ENCODE measurements at regions not wholly inside any gene's neighbourhood (a gene's known extent, or its start where the extent isn't known, plus 50 kb on each side); places are given as distances from the start of the nearest gene placed in this dataset.

DNA sequence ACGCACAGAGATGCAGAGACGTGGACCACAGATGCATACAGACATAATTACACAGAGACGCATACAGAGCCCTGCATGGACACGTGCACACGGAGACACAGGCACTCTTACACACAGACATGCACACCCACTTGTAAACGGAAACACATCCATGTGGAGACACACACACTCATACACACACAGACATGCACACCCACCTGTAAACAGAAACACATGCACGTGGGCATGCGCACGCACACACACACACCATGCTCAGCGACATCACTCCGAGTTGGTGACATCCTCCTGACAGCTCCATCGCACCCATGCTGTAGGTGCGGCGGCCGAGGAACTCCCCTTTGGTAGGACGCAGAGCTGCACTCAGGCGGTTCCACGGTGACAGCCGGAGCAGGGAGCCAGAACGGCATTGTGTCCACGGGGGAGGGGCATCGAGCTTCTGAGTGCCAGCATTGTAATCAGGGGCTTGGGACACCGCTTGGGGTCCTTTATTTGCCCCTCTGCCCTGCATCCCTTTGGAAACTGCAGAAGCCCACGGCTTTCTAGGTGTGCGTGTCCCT is 233.5 kb downstream of the RBFOX3 start:
- no peak for DNase-seq

DNA sequence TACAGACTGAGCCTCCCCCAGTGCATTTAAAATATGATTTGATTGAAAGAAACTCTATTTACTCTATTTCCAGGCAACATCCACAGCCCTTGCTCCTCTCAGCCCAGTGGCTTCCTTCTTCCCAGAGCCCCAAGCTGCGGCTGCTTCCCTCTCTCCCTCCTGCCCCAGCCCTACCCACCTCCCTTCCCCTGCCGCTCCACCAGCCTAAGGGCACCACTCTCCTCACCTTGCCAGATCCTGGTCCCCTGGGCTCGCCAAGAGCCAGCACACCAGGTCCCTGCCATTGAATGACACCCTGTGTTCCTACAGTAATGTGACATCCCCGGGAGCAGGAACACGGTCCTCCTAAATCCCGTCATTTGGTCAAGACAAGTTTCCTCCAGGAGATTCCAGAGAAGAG is 236.0 kb downstream of the RBFOX3 start:
- DNase-seq: no peak

DNA sequence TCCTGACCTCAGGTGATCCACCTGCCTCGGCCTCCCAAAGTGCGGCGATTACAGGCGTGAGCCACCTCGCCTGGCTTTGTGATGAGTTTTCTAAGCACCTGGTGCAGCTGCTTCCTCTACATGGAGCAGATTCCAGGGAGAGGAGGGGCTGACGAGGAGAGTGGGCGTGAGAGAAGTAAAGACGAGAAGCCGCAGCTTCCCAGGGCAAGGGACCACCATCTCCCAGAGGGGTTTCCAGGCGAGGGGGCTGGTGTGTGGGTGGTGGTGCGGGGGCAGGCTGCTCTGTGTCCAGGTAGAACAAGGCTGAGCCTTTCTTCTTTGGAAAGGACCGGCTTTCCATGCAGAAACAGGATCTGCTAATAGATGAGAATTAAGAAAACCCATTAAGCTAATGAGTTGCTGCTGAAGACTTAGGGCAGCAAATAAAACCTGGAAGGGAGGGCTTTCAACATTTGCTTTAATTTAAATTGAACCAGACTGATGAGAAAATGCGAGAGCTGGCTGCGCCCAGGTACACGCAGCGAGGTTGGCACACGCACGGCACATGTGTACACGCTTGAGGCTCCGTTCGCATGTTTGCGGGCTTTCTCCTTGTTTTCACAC is 236.7 kb downstream of the RBFOX3 start:
- DNase-seq: no peak

DNA sequence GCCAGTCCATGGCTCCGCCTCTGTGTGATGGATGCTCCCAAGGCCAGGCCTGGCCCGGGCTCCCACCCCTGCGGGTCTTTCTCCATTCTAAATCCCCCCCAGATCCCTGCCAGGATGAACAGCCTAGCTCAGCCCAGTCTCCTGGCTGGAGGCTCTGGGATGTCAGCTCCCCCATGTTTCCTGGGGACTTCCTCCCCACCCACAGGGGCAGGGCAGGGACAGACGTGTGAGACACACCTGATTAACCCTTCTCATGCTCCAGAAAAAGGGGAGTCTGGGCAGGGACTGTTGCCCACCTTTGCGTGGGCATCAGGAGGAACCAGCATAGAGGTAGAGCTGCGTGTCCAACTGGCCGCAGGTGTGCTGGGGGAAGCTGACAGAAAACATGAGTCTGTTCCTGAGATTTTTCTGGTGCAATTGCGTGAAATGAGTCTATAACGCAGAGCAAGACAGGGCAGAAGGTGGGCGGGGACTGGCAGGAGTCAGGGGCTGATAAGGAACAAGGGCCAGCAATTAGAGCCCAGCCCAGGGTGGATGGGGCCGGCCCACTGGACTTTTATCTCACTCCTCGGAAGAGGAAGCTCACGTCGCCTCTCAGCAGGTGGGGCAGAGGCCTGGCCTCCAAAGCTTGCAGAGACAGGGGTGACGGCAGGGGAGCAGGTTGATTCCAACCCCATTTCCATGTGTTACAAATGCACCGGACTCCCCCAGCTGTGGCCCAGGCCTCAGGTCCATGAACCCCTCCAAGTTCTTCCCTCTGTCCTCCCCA is 238.2 kb downstream of the RBFOX3 start:
- no peak for DNase-seq

DNA sequence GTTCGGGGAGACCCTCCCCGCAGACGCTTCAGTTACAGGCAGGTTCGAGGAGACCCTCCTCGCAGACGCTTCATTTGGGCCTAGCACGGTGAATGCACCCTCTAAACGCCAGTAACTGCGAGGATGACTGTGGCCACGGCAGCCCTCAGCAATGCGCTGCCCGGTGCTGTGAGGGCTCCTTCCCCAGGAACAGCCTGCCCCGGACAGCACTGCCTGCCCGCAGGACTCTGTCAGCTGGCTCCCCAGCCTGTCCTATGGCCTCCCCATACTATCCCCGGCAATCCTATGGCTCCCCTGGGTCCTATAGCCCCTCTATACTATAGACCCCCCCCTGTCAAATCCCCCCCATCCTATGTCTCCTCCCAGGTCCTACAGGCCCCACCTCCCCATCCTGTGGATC is 238.9 kb downstream of the RBFOX3 start:
- no peak for DNase-seq

DNA sequence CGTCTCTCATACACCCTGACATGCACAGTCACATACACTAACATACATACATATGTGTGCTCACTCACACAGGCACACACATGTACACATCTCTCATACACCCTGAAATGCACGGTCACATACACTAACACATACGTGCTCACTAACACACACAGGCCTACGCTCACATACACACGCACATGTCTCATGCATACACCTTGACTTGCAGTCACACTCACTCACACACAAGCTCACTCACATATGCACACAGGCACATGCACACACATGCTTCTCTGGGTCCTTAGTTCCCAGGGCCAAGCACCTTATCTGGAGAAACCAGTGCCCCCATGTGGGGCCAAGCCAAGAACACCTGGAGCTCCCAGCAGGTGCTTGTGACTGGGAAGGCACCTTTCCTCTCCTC is 240.3 kb downstream of the RBFOX3 start:
- DNase-seq: no peak

DNA sequence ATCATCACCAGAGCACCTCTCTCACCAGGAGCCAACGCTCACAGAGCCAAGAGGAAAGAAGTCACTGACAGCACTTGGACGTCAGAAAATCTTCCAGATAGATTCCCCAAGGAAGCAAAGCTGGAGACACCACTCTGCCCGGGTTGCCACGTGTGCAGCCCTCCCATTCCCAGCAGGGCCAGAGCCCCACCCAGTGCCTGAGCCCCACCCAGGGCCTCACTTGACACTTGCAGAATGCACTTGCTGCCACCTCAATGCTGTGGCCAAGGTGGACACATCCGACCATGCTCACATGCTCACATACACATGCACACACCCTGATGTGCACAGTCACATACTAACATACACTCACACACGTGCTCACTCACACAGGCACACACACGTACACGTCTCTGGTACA is 240.7 kb downstream of the RBFOX3 start:
- DNase-seq: no peak

DNA sequence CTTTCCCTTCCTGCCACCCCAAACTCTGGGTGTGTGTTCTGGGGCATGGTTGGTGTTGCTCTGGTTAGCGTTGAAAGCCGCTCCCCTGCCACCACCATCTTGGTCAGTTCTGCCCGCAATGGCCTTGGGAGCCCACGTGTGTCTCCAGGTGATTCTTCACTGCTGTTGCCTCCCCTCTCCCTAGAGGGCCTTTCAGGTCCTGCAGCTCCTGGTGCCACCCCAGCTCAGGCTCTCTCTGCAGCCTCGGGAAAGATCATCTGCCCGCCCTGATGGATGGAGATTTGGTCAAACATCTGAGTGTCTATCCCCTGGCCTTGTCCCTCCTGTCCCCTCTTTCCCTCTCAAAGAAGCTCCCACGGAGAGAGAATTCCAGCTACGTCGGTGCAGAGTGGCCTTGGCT is 241.3 kb downstream of the RBFOX3 start:
- no peak for DNase-seq

DNA sequence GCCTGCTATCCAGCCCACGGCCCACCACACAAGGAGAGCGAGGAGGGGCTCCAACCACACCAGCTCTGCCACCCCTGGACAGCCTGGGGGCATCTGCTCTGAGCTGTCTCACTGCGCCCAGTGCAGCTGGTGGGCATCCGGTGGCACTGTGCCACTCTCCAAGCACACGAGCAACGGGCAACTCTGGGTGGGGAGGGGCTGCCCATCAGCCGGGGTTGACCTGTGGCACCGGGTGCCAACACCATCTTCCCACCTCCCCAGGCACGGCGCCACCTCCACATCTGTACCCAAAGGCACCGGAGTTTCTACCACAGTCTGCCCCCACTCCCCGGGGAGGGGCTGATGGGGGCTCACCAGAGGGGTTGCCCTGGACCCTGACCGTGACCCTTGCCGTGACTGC is 241.8 kb downstream of the RBFOX3 start:
- no peak for DNase-seq

DNA sequence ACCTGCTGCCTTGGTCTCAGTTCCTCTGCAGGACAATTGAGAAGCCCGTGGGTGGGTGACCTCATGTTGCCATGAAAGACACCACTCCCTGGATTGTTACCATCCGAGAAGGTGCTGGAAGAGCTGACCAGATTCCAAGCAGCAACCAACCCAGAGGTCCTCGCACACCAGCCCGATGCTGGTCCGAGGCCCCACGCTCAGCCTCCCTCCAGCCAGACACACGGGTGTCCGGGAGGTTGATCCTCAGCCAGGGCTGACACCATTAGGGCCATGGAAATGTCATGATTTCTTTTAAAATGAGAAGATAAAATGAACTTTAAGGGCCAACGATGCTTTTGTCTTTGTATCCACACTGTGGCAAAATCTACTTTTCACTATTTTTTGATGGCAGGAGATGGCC is 242.3 kb downstream of the RBFOX3 start:
- no peak for DNase-seq

DNA sequence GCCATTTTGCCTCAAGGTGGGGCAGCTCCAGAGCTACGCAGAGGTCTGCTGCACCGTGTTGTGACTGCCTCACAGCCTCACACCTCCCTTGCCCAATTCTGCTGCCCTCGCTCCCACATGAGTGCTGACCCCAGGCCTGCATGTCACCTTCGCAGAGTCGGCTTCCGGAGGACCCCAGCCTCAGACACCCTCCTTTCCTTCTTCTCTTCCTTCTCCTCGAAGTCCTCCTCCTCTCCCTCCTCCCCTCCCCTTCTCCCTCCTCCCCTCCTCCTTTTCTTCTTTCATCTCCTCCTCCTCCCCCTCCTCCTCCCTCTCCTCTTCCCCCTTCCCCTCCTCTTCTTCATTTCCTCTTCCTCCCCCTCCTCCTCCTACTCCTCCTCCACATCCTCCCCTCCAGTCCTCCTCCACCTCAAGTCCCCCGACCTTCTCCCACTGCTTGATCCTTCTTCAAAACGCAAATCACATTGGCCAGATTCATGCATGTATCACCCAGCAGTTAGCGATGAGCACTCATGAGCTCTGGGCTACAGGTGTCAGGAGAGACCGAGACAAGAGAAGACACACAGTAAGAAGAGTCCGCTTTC is 243.8 kb downstream of the RBFOX3 start:
- DNase-seq: no peak

DNA sequence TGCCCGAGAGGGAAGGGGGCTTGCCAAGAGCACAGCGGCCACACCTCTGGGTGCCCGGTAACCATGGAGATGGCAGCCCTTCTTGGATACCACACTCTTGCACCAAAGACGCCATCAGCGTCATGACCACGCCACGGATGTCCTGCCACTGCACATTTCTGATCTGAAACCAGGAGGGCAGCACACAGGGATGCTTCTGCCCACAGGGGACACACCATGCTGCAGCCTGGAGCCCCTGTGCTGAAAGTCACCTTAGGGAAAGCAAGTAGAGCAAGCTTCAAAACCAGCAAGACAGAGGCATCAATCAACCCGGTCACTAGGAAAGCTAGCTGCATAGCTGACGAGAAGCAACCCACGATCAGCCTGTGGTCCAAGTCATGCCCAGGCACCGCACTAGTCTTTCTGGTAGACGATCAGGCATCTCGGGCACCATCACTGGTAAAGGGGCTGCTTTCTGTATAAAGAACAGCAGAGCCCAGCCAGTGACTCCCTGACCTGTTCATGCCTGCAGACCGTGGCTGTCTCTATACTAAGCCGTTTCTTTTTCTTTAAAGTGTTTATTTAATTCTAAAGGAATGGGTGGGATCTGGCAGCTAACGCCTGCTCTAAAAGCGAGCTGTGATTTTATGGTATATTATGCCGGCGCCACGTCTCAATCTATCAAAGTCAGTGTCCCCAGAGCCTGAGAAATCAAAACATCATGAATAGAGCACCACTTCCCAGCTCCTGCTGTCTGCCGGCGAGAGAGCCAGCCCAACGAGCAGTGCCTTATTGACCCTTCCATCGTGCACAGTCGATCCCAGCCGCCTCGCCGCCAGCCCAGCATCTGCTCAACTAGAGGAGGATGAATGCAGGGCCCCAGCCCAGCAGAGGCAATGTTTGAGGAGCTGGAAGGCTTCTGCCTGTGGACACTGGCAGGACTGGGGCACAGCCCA is 244.7 kb downstream of the RBFOX3 start:
- DNase-seq: peak in 1 of 58 donors; percentile 21

DNA sequence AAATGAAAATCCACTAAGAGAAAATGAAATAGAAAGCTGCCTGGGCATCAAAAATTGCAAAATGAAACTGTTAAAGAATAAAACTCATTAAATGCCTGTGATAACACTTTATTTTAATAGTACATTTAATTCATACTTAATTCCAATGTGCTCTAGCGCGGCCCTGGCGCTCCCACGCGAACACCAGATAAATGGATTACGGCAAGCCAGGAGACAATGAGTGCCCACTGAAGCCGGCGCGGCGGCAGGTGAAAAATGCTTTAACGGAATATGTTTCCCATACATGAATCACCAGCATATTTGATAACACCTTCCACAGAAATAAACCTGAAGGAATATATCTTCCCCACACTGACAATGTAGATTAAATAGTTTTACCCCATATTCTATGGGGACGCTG is 245.5 kb downstream of the RBFOX3 start:
- DNase-seq: no peak

DNA sequence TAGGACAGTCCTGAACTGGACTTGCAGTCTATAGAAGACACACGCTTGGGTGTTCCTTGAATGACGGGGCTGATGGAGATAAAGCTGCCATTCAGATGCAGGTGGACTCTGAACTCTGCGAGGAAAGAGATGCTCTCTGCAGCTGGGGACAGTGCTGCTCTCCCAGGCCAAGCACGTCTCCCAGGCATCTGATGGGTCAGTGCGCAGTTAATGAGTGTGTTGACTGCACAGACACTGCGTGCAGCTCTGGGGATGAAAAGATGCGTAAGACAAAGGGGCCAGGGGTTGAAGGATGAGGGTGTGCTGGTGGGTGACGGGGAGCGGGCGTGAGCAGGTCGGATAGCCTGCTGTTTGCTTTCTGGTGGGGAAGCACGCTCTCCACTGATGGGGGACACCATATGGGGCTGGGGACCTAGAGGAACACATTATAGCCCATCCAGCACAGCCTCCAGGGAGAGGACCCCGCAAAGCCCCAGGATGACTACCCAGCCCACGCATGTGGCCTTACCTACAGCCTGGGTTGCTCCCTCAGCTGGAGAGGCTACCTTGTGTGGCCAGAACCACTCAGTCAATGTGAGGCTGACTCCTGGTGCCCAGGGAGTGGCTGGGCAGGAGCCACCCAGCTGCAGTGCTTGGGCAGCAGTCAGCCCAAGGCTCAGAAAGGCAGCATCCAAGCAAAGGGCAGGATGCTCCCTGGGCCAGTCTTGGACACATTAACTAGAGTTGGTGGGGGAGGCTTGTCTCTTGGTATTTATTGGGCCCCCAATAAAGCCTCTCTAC is 246.3 kb downstream of the RBFOX3 start:
- no peak for DNase-seq

DNA sequence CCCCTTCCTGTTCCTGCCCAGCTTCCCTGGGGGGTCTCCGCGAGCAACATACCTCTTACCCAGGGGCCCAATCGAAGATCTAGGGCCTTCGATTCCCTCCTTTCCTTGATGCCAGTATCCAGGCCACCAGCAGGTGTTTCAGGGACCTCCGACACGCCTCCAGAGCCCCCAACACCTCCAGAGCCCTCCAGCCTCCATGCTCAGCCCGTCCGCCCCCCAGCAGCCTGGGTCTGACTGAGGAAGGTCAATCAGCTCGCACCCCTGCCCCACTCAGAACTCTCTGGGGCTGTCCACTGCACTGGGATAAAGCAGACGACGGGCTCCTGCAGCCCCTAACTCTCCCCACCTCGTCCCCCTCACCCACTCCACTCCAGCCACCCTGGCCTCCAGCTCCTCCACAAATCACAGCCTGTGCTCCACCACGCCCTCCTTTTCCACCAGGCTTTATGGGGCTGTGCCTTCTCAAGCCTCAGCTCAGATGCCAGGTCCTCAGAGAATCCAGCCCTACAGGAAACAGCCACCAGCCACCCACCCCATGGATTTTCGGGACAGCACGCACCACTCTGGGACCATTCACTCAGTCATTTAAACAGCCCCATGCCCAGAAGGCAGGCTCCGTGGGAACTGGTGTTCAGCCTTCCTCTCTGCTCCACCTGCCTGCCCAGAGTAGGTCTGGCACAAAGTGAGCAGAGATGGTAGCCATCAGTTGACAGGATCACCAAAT is 247.1 kb downstream of the RBFOX3 start:
- DNase-seq: no peak

DNA sequence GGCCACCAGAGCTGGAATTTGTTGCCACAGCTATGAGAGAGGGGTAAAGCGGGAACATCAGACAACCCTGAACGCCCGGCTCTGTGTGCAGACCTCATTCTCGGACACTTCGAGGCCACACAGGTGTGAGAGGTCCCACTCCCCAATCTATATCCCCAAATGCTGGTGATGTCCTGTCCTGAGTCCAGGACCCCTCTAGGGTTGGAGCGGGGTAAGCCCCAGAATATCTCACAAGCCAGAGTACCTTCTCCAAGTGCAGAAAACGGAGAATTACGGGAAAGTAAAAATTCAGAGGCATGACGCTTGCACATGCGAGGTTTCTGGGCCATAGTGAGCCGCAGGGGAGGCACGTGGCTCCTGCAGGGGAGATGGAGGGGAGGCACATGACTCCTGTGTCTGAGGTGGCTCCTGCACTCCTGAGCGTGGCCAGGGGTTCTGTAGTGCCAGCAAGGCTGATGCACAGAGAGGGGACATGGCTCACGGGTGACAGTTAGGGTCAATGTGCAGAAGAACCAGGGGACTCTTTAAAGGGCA is 248.0 kb downstream of the RBFOX3 start:
- DNase-seq: no peak

DNA sequence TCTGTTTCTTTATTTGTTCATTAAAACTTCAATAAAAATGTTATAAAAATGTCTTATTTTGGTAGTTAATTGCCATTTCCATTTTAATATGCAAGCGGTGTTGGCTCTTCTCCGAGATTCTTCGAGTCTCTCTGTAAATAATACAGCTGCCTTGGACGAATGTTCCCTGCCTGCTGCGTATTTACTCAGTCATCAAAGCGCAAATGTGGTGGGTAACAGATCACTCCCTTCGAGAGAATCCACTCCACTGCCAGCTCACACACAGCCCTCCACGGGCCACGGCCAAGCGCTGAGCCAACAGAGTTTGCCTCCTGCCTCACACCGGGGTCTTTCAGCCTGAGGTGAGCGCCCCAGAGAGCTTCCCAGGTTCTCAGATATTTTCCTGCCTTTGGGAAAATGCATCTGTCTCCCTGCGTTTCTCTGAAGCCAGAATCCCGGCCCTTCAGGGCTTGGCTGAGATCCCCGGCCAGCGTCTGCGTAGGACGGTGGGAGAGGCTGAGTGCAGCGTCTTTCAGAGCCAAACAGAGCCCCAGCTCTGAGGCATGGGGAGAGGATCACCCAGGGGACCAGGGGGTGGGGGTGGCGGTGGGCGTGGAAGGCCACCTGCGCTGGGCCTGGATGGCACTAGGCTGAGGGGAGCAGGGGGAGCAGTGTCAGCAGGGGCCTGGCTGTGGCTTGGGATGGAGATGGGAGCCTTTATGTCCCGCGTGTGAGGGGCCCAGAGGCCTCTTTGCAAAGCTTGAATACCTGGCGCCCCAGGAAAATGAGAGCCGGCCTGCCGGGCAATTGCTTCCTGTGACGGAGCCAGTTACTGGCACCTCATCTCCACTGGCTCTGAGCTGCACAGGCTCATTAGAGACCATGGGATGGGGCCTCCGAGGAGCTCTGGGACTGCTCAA is 248.7 kb downstream of the RBFOX3 start:
- DNase-seq: peak in 6 of 58 donors; percentile 14 to 58 (median 23)

DNA sequence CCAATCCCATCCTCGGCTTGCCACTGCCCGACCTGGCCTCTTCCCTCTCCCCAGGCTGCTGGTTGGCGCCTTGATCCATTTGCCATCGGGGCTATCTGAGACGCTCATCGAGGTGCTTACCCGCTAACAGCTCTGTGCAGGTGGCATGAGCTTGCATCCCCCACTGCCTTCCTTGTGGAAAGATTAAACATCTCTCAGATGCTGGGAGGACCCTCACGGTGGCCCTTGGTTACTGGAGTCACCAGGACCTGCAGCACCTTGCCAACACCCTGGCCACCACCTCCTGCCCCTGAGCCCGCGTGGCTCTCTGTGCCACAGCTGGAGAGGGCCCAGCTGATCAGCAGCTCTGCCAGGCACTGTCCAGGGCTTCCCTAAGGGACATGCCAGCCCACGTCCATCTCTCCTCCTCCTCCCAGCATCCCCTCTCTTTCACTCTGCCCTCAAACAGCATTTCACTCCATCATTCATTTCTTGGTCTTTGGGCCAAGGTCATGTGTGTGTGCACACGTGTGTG is 249.6 kb downstream of the RBFOX3 start:
- no peak for DNase-seq
